ENCODE measurements at regions not wholly inside any gene's neighbourhood (a gene's known extent, or its start where the extent isn't known, plus 50 kb on each side); places are given as distances from the start of the nearest gene placed in this dataset.

DNA sequence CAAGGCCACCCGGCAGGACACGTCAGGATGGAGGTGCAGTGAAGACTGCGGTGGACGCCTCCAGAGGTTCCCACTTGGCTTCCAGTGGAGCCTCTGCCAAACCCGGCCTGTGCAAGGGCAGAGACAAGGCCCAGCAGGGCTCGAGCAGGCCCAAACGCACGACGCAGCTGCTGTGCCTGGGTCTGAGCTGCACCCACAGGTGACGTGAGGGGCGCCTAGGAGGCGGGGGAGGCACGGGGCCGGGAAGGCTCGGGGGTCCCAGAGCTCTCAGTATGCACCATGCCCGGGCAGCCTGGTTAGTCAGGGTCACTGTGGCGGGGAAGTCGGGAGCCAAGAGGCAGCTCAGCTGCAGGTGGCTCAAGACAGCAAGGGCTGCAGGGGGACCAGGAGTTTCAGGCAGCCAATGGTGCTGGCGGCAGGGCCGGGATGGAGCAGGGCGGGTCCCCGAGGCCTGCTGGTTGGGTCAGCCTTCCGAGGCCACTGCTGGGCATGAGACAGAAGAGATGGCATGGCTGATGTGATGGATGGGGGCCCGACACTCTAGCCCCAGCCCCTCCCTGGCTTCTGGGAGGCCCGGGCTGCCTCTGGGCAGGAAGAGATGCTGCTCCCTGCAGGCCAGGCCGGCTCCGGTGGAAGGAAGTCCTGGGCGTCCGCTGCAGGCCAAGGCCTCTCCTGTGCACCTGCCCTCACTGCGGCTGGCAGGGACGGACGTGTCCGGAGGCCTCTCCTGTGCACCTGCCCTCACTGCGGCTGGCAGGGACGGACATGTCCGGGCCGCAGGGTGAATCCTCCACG, 72.2 kb upstream of the CFAP46 start:
- DNase-seq (ENCODE audit: low spot score), result no peak
- H3K9me3 ChIP-seq (ENCODE audit: control insufficient read depth in 4 of 4, low read length in 3 of 4), result no peaks in the 10 kb centered on the region
- no peaks in the 10 kb centered on the region for H3K4me1 ChIP-seq (ENCODE audit: control insufficient read depth in 4 of 4, insufficient read depth in 4 of 4, low read length in 3 of 4)
- 87% methylated on average over 38 of the region's 38 CpGs for WGBS
- no peaks in the 10 kb centered on the region for H3K36me3 ChIP-seq (ENCODE audit: control insufficient read depth in 4 of 4, insufficient read depth in 3 of 4, low read depth in 1 of 4, low read length in 3 of 4)
- TF ChIP-seq NR2F2 (IDR thresholded peaks at IDR 0.05) (no peak), YY1 (IDR thresholded peaks at IDR 0.05) (no peak), HNF4A (conservative IDR thresholded peaks at IDR 0.05) (no peak)
- TF ChIP-seq, protein P1, sequence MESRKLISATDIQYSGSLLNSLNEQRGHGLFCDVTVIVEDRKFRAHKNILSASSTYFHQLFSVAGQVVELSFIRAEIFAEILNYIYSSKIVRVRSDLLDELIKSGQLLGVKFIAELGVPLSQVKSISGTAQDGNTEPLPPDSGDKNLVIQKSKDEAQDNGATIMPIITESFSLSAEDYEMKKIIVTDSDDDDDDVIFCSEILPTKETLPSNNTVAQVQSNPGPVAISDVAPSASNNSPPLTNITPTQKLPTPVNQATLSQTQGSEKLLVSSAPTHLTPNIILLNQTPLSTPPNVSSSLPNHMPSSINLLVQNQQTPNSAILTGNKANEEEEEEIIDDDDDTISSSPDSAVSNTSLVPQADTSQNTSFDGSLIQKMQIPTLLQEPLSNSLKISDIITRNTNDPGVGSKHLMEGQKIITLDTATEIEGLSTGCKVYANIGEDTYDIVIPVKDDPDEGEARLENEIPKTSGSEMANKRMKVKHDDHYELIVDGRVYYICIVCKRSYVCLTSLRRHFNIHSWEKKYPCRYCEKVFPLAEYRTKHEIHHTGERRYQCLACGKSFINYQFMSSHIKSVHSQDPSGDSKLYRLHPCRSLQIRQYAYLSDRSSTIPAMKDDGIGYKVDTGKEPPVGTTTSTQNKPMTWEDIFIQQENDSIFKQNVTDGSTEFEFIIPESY (IDR thresholded peaks at IDR 0.05), result no peak
- TF ChIP-seq, protein P2, sequence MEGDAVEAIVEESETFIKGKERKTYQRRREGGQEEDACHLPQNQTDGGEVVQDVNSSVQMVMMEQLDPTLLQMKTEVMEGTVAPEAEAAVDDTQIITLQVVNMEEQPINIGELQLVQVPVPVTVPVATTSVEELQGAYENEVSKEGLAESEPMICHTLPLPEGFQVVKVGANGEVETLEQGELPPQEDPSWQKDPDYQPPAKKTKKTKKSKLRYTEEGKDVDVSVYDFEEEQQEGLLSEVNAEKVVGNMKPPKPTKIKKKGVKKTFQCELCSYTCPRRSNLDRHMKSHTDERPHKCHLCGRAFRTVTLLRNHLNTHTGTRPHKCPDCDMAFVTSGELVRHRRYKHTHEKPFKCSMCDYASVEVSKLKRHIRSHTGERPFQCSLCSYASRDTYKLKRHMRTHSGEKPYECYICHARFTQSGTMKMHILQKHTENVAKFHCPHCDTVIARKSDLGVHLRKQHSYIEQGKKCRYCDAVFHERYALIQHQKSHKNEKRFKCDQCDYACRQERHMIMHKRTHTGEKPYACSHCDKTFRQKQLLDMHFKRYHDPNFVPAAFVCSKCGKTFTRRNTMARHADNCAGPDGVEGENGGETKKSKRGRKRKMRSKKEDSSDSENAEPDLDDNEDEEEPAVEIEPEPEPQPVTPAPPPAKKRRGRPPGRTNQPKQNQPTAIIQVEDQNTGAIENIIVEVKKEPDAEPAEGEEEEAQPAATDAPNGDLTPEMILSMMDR (IDR thresholded peaks at IDR 0.05; ENCODE audit: low read depth, low read length, missing input control), result no peak
- H3K4me3 ChIP-seq (ENCODE audit: low read depth in 1 of 3, low read length in 3 of 3), result no peak overlapping the region
- no peak overlapping the region for H3K9ac ChIP-seq (ENCODE audit: low read depth in 1 of 2, low read length in 2 of 2)
- no peaks in the 10 kb centered on the region for H3K27me3 ChIP-seq (ENCODE audit: control insufficient read depth in 4 of 4, insufficient read depth in 4 of 4, low read length in 3 of 4)
- no peak overlapping the region for H3K27ac ChIP-seq (ENCODE audit: low read depth in 1 of 2, low read length in 2 of 2)

DNA sequence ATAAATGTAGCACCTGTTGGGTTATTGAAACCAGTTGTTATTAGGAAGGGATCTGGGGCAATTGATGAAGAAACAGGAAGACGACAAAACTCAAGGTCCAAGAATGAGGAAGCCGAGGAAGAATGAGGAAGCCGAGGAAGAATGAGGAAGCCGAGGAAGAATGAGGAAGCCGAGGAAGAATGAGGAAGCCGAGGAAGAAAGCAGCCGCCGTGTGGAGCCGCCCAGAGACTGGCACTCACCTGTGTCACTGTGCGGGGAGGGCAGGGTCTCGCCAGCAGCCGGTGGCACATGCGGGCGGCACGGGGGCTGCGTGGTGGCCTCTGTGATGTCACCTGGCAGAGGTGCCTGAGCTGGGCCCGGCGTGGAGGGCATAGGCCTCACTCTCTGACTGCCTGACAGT, 71.1 kb upstream of the CFAP46 start:
- Histone ChIP-seq H3K4me1 (ENCODE audit: control insufficient read depth in 4 of 4, insufficient read depth in 4 of 4, low read length in 3 of 4) (peaks cover 0 to 3% (median 0%) of the 10 kb centered on the region in 4 donors), H3K27ac (ENCODE audit: low read depth in 1 of 2, low read length in 2 of 2) (peak overlapping the region in 1 of 2 donors; percentile 72), H3K9ac (ENCODE audit: low read depth in 1 of 2, low read length in 2 of 2) (no peak overlapping the region), H3K27me3 (ENCODE audit: control insufficient read depth in 4 of 4, insufficient read depth in 4 of 4, low read length in 3 of 4) (no peaks in the 10 kb centered on the region), H3K36me3 (ENCODE audit: control insufficient read depth in 4 of 4, insufficient read depth in 3 of 4, low read depth in 1 of 4, low read length in 3 of 4) (no peaks in the 10 kb centered on the region), H3K9me3 (ENCODE audit: control insufficient read depth in 4 of 4, low read length in 3 of 4) (no peaks in the 10 kb centered on the region), H3K4me3 (ENCODE audit: low read depth in 1 of 3, low read length in 3 of 3) (no peak overlapping the region)
- TF ChIP-seq, protein P2 (IDR thresholded peaks at IDR 0.05; ENCODE audit: low read depth, low read length, missing input control), result no peak
- no peak for TF ChIP-seq RAD21 (IDR thresholded peaks at IDR 0.05)
- no peak for TF ChIP-seq YY1 (IDR thresholded peaks at IDR 0.05)
- no peak for TF ChIP-seq SP1 (IDR thresholded peaks at IDR 0.05)
- TF ChIP-seq, protein P3, sequence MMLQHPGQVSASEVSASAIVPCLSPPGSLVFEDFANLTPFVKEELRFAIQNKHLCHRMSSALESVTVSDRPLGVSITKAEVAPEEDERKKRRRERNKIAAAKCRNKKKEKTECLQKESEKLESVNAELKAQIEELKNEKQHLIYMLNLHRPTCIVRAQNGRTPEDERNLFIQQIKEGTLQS (IDR thresholded peaks at IDR 0.05), result no peak
- no peak for TF ChIP-seq JUND (IDR thresholded peaks at IDR 0.05)
- no peak for TF ChIP-seq TAF1 (conservative IDR thresholded peaks at IDR 0.05)
- no peak for TF ChIP-seq FOXA2 (IDR thresholded peaks at IDR 0.05)
- TF ChIP-seq HNF4A (conservative IDR thresholded peaks at IDR 0.05), result no peak
- TF ChIP-seq NR2F2 (IDR thresholded peaks at IDR 0.05), result no peak
- TF ChIP-seq FOXA1 (IDR thresholded peaks at IDR 0.05), result no peak
- TF ChIP-seq, protein P4, sequence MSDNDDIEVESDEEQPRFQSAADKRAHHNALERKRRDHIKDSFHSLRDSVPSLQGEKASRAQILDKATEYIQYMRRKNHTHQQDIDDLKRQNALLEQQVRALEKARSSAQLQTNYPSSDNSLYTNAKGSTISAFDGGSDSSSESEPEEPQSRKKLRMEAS (IDR thresholded peaks at IDR 0.05), result no peak
- TF ChIP-seq, protein P1 (IDR thresholded peaks at IDR 0.05), result no peak
- no peak for TF ChIP-seq GABPA (IDR thresholded peaks at IDR 0.05 in 1 of 2, conservative IDR thresholded peaks at IDR 0.05 in 1 of 2)
- TF ChIP-seq, protein P5, sequence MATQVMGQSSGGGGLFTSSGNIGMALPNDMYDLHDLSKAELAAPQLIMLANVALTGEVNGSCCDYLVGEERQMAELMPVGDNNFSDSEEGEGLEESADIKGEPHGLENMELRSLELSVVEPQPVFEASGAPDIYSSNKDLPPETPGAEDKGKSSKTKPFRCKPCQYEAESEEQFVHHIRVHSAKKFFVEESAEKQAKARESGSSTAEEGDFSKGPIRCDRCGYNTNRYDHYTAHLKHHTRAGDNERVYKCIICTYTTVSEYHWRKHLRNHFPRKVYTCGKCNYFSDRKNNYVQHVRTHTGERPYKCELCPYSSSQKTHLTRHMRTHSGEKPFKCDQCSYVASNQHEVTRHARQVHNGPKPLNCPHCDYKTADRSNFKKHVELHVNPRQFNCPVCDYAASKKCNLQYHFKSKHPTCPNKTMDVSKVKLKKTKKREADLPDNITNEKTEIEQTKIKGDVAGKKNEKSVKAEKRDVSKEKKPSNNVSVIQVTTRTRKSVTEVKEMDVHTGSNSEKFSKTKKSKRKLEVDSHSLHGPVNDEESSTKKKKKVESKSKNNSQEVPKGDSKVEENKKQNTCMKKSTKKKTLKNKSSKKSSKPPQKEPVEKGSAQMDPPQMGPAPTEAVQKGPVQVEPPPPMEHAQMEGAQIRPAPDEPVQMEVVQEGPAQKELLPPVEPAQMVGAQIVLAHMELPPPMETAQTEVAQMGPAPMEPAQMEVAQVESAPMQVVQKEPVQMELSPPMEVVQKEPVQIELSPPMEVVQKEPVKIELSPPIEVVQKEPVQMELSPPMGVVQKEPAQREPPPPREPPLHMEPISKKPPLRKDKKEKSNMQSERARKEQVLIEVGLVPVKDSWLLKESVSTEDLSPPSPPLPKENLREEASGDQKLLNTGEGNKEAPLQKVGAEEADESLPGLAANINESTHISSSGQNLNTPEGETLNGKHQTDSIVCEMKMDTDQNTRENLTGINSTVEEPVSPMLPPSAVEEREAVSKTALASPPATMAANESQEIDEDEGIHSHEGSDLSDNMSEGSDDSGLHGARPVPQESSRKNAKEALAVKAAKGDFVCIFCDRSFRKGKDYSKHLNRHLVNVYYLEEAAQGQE (IDR thresholded peaks at IDR 0.05), result no peak
- TF ChIP-seq HNF4G (IDR thresholded peaks at IDR 0.05), result no peak
- WGBS, result 56% methylated on average over 18 of the region's 18 CpGs
- DNase-seq (ENCODE audit: low spot score), result no peak
